ENCODE measurements at regions not wholly inside any gene's neighbourhood (a gene's known extent, or its start where the extent isn't known, plus 50 kb on each side); places are given as distances from the start of the nearest gene placed in this dataset.
"Not testable (repeated sequence)": the region's sequence is repeated elsewhere in the genome, so short reads cannot be mapped to it uniquely, and the experiment has no call there.

DNA sequence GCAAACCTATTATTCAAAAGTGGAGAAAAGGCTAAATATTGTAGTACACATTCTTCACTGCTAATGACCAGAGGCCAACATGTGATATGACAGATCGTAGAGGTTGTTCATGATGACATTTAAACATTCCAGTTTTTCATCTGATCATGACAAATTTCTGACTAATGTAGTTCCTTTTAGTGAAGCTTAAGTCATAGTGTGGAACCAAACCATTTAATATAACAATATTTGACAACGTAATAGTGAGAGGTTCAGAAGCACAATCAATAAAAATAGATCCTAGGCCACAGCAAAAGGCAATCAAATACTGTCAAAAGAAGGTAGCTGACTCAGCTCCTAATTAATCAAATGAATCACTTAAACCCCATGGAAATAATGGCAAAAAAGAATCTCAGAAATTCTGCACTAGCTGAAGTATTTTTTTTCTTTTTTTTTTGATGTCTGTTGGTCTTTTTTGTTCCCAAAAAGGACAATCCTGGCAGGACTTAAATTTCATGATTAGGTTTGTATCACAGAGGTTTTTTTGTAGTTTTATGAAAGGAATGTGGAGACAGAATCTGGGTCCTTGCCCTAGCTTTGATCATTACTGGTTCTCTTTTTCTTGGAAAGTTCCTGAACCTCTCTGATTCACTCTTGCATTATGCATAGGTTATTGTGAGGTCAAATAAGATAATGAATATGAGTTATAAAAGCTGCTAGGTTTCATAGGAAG, 795.0 kb downstream of the DTWD2 start:
- no peak for DNase-seq (ENCODE audit: low read depth)

DNA sequence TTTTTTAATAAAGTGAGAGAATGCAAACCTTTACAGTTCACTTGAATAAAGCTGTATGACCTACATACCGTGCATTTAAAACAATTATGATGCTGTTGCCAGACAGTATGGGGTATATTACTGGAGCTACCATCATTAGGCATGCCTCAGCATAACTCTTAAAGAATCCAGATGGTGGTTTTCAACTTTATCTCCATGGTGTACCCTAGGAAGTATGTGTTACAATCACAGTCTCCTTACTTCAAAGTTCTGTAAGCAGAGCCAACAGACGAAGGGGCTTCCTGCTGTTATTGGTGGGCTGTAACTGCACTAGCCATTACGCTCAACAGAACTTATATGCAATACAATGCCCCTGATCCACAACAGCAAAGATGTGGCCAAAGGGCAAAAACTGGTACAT, 803.3 kb downstream of the DTWD2 start:
- no peak for DNase-seq (ENCODE audit: low read depth)

DNA sequence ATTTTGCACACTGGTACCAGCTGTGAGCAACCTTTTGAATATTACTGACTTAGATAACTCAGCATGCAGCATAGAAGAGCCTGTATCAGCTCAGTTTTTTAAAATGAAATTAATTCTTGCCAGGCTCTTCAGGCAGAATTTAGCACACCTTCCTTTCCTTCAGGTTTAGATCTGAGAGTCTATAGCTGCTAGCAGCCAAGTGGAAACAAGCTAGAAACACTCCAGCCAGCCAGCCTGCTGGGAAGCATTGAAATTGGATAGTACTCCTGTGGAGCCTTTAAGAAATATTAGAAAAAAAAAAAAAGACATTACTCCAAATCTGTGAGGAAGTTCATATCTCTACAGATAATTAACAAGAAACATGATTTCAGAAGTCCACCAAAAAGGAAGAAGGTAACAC, 812.2 kb downstream of the DTWD2 start:
- DNase-seq (ENCODE audit: low read depth): no peak

DNA sequence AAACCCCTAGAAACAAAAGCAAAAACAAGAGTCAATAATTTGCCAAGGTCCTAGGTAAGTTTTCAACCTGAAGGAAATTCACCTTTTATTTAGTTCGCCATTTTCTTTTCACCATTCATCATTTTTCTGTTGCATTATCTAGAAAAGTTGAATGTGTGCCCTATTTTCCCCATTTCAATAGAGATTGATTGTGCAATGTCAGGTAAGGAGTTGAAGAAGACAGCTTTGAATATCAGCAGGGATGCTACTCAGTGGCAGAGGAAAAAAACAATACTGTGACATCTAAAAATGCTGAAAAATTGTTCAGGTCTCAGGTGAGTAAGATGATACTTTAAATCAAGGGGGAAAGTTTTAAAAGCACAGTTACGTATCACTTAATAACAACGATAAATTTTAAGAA, 813.7 kb downstream of the DTWD2 start:
- DNase-seq (ENCODE audit: low read depth): no peak

DNA sequence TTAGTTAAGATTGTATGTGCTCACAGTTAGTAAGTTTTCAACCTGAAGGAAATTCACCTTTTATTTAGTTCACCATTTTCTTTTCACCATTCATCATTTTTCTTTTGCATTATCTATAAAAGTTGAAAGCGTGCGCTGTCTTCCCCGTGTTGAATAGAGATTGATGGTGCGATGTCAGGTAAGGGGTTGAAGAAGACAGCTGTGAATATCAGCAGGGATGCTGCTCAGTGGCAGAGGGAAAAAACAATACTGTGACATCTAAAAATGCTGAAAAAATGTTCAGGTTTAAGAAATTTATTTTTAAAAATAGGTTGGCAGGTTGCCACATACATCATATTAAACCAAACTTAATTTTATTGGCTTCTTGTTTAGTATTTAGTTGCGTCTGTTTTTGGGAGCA, 815.0 kb downstream of the DTWD2 start:
- no peak for DNase-seq (ENCODE audit: low read depth)

DNA sequence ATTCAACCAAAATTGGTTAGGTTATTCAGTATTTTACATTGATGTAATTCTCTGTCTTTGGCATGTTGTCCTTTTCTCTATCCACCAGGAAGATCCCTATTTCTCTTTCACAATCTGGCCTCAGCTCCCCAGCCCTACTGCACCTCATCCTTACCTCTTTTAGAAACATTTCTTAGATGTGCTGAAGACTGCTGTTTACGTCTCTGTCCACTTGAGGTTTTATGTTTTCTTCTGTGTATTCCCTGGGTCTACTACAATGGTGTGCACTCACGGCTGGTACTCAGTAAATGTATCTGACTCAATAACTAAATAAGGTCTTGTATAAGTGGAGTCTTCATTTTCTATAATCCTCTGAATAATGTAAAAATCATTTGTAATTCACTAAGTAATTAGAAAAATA, 822.7 kb downstream of the DTWD2 start:
- DNase-seq (ENCODE audit: low read depth): no peak

DNA sequence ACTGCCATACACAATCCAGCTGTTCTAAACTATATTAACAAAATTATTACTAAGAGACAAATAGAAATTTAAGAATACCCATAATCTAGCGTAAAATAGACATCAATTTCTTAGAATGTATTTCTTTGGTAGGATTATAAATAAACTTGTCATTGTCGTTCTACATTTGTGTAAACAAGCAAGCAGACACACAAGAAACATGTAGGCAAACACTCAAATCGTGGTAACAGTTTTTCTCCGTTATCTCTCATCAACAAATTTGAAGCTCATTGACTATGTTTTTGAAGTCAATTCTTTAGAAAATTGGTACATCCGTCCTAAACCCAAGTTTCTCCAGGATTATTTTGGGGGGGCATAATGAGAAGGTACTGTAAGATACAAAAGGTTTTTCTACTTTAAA, 832.2 kb downstream of the DTWD2 start:
- no peak for DNase-seq (ENCODE audit: low read depth)

DNA sequence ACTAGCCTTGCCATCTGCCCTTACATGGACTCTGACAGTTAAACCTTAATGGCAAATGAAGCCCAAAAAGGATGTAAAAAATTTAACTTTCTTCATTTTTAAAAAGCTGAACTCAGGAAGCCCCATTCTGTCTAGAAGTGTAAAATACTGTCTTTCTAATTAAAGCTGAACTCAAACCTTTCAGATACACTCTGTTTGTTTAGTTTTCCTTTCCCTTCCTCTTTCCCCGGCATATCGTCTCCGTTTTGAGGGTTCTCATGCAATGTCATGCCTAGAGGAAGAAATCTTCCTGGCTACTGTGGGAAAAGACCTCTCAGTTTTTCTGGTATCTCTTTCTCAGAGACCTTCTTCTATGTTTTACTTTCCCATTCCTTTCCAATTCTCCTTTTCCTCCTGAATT, 841.5 kb downstream of the DTWD2 start:
- DNase-seq (ENCODE audit: low read depth): no peak

DNA sequence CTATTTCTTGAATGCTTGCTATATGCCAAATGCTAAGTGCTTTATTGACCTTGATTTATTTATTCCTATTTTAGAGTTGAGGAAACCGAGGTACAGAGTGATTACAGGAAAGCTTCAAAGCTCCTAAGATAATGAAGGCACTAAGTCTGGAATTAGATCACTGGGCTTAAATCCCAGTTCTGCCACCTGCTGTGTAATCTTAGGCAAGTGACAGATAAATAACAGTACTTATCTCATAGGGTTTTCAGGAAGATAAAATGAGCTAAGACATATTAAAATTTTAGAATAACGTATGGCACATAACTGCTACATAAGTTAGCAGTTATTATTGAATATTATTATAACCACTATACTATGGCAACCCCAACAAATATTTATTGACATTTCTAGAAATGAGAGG, 843.8 kb downstream of the DTWD2 start:
- DNase-seq (ENCODE audit: low read depth): no peak

DNA sequence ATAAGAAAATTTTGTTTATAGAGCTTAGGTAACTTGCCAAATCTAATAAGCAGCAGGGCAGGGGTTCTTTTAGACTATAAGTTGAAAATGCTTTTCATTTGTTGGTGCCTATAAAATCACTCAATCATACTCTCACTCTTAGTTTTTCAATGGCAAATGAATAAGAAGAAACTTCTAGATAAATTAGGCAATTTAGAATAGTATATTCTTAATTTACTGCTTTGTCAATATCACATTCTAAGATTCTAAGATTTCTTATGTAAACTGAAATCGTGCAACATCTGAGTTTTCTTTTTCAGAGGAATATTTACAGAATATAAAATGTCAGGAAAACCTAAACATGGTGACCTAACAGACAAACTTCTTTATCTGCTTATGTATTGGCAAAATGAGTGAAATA, 849.0 kb downstream of the DTWD2 start:
- no peak for DNase-seq (ENCODE audit: low read depth)

DNA sequence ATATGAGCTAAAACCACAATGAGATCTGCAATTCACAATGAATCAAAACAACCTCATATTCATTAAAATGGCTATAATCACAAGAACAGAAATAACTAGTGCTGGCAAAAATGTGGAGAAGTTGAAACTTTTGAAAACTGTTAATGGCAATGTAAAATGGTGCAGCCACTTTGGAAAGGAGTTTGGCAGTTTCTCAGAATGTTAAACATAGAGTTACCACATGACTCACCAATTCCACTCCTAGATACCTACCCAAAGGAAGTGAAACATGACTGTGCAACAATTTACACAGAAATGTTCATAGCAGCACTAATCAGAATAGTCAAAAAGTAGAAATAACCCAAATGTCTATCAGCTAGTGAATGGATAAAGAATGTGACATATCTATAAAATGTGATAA, 862.2 kb downstream of the DTWD2 start:
- no peak for DNase-seq (ENCODE audit: low read depth)

DNA sequence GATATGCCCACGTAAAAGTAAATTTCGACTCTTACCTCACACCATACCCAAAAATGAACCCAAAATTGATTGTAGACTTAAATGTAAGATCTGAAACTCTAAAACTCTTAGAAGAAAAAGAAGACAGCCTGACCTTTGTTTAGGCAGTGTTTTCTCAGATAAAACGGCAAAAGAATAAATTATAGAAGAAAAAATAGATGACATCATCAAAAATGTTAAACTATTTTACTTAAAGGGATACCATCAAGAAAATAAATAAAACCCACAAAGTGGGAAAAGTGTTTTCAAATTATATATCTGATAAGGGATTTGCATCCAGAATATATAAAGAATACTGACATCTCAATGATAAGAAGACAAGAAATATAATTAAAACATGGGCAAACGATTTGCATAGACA, 862.7 kb downstream of the DTWD2 start:
- DNase-seq (ENCODE audit: low read depth): no peak

DNA sequence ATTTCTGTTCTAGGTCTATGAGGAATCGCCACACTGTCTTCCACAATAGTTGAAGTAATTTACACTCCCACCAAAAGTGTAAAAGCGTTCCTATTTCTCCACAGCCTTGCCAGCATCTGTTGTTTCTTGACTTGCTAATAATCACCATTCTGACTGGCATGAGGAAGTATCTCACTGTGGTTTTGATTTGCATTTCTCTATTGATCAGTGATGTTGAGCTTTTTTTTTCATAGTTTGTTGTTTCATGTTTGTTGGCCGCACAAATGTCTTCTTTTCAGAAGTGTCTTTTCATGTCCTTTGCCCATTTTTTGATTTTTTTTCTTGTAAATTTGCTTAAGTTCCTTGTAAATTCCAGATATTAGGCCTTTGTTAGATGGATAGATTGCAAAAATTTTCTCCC, 867.1 kb downstream of the DTWD2 start:
- DNase-seq (ENCODE audit: low read depth): no peak

DNA sequence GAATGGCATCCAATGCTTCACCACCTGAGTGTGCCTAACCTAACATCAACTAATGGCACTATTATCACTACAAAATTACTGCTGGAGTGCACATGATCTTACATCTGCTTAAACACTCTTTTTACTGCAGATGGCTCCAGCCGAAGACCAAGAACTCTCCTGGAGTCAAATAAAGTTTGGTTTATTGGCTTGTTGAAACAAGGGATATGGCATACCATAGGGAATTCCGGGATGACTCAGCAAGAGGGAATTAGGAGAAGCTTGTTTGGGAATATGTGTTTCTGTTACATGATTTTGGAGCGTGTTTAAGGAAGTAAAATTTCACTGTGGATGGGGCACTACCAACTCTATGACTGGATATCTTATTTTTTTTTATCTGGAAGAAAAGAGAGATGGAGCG, 872.6 kb downstream of the DTWD2 start:
- DNase-seq (ENCODE audit: low read depth): no peak

DNA sequence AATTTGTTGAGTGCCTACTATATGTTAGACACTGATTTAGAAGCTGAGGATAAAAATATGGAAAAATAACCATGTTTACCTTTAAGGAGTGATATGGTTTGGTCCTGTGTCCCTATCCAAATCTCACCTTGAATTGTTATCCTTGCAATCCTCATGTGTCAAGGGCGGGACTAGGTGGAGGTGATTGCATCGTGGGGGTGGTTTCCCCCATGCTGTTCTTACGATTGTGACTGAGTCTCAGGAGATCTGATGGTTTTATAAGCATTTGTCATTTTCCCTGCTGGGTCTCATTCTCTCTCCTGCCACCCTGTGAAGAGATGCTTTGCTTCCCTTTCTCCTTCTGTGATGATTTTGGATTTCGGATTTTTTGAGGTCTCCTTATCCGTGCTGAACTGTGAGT, 876.4 kb downstream of the DTWD2 start:
- no peak for DNase-seq (ENCODE audit: low read depth)

DNA sequence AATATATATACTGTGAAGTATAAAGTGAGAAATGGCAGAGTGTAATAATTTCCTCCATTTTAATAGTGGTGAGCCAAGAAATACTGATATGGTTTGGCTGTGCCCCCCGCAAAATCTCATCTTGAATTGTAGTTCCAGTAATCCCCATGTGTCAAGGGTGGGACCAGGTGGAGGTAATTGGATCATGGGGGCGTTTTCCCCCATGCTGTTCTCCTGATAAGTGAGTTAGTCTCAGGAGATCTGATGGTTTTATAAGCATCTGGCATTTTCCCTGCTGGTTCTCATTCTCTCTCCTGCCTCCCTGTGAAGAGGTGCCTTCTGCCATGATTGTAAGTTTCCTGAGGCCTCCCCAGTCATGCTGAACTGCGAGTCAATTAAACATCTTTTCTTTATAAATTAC, 881.1 kb downstream of the DTWD2 start:
- not testable (repeated sequence) for DNase-seq (ENCODE audit: low read depth)

DNA sequence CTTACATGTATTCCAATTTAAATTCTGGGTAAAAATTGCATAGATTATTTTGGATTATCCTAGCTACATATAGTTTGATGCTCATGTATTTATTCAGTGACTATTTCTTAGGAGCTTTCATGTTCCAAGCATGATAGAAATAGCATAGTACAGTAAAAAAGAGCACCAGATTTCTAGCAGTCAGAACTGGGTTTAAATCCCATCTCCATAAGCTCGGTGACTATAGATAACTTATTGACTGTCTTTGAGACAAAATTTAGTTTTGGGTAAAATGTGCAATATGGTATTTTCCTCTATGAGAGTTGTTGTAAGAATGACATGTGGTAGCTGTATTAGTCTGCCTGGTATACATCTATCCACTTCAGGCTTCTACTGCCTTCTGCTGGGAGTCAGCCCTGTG, 889.6 kb downstream of the DTWD2 start:
- DNase-seq (ENCODE audit: low read depth): no peak

DNA sequence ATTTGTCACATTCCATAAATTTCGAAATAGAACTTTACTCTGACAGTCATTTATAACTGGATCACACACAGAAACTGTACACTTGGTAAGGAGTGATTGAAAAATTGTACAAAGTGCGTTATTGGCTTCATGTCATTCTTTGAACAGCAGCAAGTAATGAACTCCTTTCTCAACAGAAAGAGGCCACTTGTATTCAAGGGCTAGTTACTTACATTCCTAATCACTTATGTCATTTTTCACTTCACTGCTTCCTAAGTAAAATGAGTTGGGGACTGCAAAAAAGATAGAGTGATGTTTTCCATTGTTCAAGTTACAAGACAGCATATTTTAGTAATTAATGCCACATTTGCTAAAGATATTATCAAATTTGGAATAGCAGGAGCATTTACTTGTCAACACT, 893.2 kb downstream of the DTWD2 start:
- no peak for DNase-seq (ENCODE audit: low read depth)

DNA sequence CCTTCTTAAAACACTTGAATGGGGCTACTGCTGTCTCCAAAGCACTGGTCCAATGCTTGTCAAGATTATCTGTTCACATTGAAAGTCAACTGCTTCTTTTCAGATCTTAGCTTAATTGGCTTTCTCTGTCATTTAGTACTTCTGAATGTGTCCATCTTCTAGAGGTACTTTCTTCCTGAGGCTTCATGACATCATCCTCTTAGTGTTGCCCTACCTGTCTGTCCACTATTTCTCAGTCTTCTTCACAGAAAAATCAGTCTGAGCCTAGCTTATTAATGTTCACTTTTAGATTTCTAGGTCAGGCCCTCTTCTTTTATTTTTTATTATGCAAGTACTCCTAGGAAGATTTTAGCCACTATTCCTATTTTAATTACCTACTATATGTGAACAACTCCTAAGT, 899.9 kb downstream of the DTWD2 start:
- no peak for DNase-seq (ENCODE audit: low read depth)

DNA sequence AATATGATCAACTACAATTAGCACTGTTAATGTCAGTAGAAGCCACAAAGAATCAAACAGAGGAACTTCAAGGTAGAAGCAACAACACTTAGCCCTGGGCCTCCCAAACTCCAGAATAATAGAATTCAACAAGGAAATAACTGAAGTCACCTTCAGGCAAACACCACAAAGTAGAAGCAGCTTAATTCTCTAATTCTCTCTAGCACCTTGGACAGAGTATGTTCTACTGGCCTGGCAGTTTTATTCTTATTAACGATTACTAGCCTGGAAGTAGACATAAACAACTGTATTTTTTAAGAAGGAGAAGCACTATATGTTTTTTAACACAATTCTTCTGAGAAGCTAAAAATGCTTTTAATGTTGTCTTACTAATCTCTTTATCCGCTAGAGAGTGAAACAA, 911.9 kb downstream of the DTWD2 start:
- no peak for DNase-seq (ENCODE audit: low read depth)

DNA sequence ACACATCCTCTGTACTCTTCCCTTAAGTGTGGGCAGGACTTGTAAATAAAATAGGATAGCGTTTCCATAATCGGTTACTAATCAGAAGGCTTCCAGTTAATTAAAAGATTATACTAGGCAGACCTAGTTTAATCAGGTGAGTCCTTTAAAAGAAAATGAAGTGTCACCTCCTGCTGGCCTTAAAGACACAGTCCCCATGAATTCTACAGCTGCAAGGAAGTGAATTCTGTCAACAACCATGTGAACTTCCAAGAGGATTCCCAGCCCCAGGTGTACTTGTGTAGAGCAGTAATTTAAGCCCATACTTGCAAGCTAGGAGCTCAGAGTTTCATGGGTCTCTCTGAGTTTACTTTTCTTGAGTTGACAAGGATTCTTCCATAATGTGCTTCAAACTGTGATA, 918.3 kb downstream of the DTWD2 start:
- DNase-seq (ENCODE audit: low read depth): no peak

DNA sequence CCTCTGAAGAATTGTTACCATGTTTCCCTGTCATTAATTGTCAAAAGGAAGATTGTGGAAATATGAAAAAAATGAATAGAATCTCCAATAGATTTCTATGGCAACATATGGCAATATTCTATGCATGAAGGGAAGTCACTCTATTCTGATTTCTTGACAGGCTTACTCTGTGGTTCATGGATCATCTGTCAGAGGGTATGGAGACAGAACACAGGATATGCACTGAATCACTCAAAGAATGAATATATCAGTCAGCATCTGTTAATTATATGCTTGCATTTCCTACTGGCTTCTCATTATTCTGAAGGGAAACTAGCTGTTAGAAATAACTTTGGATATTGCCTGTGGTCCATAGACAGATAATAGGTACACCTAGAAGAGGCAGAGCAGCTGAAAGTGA, 918.9 kb downstream of the DTWD2 start:
- DNase-seq (ENCODE audit: low read depth): no peak

DNA sequence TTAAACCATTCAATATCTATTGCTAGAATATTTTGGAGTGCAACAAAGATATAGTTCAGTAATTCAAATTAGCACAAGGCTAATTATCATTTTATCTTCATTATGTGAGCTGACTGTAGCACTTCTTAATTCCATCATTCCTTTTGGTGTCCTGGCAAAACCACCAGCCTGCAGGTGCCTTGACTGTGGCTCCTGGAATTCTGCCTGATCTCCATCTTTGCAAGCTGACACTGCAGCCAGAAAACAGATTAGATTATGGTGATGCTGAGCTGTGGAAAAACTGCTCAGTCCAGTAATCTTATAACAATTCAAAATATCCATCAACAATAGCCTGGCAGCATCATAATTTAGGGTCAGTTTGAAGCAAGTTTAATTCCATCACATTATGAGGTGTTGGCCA, 919.5 kb downstream of the DTWD2 start:
- no peak for DNase-seq (ENCODE audit: low read depth)

DNA sequence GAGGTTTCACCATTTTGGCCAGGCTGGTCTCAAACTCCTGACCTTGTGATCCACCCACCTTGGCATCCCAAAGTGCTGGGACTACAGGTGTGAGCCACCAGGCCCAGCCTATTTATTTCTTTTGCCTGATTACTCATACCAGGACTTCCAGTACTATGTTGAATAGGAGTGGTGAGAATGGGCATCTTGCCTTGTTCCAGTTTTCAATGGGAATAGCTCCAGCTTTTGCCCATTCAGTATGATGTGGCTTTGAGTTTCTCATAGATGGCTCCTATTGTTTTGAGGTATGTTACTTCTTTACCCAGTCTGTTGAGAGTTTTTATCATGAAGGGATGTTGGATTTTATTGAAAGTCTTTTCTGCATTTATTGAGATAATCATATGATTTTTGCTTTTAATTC, 924.5 kb downstream of the DTWD2 start:
- not testable (repeated sequence) for DNase-seq (ENCODE audit: low read depth)

DNA sequence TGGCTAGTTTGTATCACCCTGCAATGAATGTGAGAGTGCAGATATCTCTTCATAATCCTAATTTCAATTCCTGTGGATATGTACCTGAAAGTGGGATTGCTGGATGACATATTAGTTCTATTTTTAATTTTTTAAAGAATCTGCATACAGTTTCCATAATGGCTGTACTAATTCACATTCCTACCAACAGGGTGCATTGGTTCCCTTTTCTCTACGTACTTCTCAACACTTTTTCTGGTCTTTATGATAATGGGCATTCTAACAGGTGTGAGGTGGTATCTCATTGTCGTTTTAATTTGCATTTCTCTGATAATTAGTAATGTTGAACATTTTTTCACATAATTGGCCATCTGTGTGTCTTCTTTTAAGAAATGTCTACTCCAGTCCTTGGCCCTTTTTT, 927.5 kb downstream of the DTWD2 start:
- DNase-seq (ENCODE audit: low read depth): no peak
